GM19372 (cell line): ENCODE measurements at regions not wholly inside any gene's neighbourhood (a gene's known extent, or its start where the extent isn't known, plus 50 kb on each side); places are given as distances from the start of the nearest gene placed in this dataset.
"Not testable (repeated sequence)": the region's sequence is repeated elsewhere in the genome, so short reads cannot be mapped to it uniquely, and the experiment has no call there.

Experiments
- ATAC-seq: cut with Tn5 transposase; IDR thresholded peaks from one replicate; pipeline ENCODE4 v1.9.1; 2021; ENCODE audit warnings: mild to moderate bottlenecking, low read depth, moderate library complexity; ENCODE audit not compliant: unreplicated experiment

DNA sequence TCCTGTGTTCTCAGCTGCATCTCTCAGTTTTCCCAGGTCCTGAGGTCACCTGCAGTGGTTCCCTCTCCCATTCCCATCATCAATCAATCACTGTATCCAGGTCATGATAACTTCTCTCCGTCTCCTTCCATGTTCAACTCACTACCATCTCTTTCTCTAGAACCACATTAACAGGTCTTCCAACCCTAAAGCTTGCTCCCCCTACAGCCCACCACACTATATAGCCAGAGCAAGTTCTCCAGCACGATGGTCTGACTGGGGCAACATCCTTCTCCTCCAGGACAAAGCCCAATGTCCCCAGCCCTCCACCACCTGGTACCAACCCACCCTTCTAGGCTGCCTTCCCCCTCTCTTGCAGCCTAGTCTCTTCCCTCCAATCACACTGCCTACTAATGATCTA lies 241.6 kb downstream of the CDK5RAP2 start:
- ATAC-seq: no peak

DNA sequence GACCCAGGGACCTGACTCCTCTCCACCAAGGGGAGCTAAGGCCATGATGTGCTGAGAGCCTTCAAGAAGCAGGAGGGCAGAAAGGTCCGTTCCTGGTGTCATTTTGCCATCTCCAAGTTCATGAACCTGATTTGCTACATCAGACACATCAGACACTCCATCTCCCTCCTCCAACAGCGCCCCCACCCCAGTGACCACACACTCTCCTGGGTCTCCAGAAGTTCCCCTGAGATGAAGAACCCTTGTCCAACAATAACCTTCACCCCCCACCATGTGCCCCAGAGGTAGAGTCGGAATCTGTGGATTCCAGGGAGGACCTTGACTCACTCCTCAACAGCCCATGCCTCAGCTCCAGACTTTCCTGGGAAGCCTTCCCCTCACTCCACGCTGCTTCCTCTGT lies 242.8 kb downstream of the CDK5RAP2 start:
- no peak for ATAC-seq

- no peak for ATAC-seq
These were observed 243.2 kb downstream of the CDK5RAP2 start for GRCh38 chr9:120336753-120337090.

DNA sequence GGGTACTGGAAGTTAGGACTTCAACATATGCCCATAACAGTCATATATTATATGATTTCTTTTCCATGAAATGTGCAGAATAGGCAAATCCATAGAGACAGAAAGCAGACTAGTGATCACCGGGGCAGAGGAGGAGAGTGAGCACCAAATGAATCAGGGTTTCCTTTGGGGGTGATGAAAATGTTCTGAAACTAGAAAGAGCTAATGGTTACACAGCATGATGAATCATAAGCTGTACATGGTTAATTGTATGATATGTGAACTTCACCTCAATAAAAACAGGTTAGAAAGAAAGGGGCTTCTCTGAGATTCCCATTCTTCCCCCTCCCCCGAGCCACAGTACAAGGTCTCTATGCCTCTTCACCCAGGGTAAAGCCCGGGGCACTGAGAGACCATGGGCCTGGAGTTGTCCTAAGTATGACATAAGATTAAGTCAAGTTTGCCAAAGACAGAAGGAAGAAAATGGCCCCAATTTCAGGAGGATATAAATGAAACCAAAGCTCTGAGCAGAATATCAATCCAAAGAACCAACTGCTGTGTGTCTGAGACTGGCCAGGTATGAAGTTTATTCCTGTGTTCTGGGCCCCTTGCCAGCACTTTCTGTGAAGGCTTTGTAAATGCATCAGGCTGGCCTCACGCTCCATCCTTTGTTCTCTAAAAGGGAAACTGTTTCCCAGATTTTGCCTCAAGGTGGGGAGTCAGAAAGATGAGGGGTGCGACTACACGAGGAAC lies 243.8 kb downstream of the CDK5RAP2 start:
- no peak for ATAC-seq

GRCh38 chr9:120331913-120332312 lies 248.1 kb downstream of the CDK5RAP2 start:
- ATAC-seq: no peak

- ATAC-seq: no peak
These were observed 249.9 kb downstream of the CDK5RAP2 start for GRCh38 chr9:120330031-120330430.

DNA sequence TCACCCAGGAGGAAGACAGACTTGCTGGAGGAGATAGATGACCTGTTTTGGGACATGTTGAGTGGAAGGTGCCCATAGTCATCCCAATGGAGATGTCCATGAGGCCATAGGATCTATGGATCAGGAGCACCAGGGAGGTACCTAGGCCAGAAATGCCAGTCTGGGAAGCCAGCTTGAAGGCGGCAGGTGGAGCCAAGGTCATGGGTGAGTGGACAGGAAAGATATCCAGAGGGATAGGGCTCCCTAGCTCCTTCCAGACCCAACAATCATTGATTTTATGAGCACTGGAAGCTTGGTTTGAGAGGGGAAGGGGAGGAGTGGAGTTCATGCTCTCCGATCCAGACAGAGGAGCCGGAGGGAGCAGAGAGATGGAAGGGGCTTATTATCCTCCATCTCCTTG lies 252.6 kb downstream of the CDK5RAP2 start:
- no peak for ATAC-seq

DNA sequence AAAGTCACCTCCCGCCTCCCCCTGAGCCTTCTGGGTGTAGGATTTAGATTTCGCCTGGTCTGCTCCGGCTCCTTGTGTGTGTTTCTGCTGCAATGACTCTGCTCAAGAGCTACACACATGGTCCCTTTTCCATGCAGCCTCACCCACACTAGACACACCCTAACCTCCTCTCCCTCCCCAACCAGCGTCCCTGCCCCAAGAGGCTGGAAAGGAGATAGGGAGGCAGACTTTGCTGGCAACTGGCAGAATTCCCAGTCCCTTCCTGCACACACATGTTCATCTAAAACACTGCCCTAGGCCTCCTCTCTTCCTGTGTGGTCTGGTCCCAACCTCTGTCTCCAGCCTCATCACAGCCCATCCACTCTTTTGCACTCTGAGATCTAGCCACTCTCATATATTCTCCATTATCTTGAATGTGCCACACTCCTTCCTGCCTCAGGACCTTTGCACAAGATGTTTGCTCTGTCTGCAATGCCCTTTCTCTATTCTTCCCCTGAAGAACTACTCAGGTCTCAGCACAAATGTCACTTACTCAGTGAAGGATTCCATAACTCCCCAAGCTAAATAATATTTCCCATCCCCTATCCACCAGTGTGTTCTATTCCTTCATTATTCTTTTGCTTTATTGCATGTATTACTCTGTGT lies 253.8 kb downstream of the CDK5RAP2 start:
- no peak for ATAC-seq

DNA sequence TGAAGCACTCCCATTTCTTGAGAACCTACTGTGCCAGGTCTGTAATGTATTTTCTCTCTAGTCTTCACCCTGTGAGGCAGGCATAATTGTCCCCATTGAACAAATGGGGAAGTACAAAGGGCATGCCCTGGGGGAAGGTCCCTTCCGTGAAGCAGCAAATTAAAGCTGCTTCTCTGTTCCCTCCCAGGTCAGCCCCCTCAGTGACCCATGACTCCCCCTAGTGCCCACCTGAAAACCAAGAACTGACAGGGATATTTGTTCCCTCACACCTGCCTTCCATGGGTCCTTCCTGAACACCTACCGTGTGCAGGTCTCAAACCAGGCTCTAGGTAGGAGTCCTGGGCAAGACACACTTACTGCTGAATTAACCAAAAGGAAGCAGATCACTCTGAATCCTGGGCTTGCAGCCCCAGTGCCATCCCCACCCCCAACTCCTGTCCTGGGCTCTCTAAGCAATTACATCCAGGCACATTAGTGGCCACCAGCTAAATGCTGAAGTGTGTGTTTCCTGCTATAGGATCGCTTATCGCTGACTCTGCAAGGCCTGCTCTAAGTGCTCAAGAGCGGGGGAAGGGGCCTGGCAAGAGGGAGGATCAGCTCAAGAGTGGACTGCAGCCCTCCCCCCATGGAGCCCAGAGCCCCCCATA lies 254.8 kb downstream of the CDK5RAP2 start:
- no peak for ATAC-seq

DNA sequence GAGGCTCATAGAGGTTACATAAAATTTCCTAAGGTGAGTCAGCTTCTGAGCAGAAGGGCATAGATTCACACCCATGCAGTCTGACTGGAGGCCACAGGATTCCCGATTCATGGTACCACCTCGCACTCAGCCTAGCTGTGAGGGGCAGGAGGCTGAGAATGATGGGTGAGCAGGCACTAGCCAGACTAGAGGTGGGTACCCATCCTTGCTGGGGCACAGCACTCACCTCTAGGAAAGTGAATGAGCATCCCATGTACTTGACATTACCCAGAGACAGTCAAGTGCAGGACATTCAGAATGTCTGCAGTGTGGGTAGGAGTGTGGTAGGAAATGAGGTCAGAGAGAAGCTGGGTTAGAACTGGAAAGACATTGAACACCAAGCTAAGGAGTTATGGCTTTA lies 255.5 kb downstream of the CDK5RAP2 start:
- no peak for ATAC-seq

GRCh38 chr9:120323125-120323524 lies 256.8 kb downstream of the CDK5RAP2 start:
- ATAC-seq: no peak

- ATAC-seq: no peak
These were observed 260.5 kb downstream of the CDK5RAP2 start for GRCh38 chr9:120319452-120319851.

- no peak for ATAC-seq
These were observed 264.8 kb downstream of the CDK5RAP2 start for GRCh38 chr9:120315154-120315553.

GRCh38 chr9:120312031-120312430 lies 267.9 kb downstream of the CDK5RAP2 start:
- ATAC-seq: no peak

GRCh38 chr9:120310035-120310434 lies 269.9 kb downstream of the CDK5RAP2 start:
- ATAC-seq: no peak

- no peak for ATAC-seq
These were observed 271.5 kb downstream of the CDK5RAP2 start for GRCh38 chr9:120308495-120308894.

DNA sequence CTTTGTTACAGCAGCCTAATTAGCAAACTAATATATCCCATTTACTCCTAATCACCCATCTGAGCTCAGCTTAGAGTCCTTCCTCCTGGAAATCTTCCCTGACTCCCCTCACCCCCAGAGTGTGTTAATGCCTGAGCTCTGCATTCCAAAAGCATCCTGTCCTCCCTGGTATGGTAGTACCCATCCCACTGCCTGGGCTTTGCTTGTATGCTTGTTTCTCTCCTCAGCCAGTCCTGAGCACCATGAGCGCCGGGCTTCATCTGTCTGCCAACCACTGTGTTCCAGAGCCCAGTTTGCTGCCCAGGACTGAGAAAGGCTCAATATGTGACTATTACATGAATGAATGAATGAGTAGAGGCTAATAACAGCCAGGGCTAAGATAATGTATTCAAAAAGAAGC lies 272.4 kb downstream of the CDK5RAP2 start:
- ATAC-seq: no peak

GRCh38 chr9:120306561-120306960 lies 273.4 kb downstream of the CDK5RAP2 start:
- ATAC-seq: no peak

GRCh38 chr9:120306088-120306487 lies 273.9 kb downstream of the CDK5RAP2 start:
- ATAC-seq: no peak

DNA sequence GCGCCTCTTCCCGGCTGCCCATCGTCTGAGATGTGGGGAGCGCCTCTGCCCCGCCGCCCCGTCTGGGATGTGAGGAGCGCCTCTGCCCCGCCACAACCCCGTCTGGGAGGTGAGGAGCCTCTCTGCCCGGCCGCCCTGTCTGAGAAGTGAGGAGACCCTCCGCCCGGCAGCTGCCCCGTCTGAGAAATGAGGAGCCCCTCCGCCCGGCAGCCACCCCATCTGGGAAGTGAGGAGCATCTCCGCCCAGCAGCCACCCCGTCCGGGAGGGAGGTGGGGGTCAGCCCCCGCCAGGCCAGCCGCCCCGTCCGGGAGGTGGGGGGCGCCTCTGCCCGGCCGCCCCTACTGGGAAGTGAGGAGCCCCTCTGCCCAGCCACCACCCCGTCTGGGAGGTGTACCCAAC lies 275.1 kb downstream of the CDK5RAP2 start:
- not testable (repeated sequence) for ATAC-seq

- ATAC-seq: no peak
These were observed 276.4 kb downstream of the CDK5RAP2 start for GRCh38 chr9:120303519-120303918.

- ATAC-seq: no peak
These were observed 280.2 kb downstream of the CDK5RAP2 start for GRCh38 chr9:120299785-120300184.
